Thyroid gland (tissue), 4 donors: ENCODE measurements at regions not wholly inside any gene's neighbourhood (a gene's known extent, or its start where the extent isn't known, plus 50 kb on each side); places are given as distances from the start of the nearest gene placed in this dataset.
A peak's percentile ranks its signal among the peaks of the same experiment; 100 is the strongest.

Source experiments
- DNase-seq, 2 donors: peaks; one replicate each; pipeline ENCODE4 v3.0.0-alpha.2; 2019
- H3K27ac ChIP-seq, 3 donors: fragments of 200-600 bp; sonication (generic); 1 replicate in 2 of 3; 2 replicates in 1 of 3; pipeline ENCODE4 v1.5.1; 2016 to 2019; ENCODE audit warnings: mild to moderate bottlenecking in 1 of 3, moderate library complexity in 1 of 3
- H3K27me3 ChIP-seq: fragments of 200-600 bp; sonication (generic); one replicate; pipeline ENCODE4 v1.5.1; 2019
- H3K36me3 ChIP-seq, 2 donors: fragments of 200-600 bp; sonication (generic); one replicate each; pipeline ENCODE4 v1.5.1; 2016 to 2019
- H3K4me1 ChIP-seq, 2 donors: fragments of 200-600 bp; sonication (generic); one replicate each; pipeline ENCODE4 v1.5.1; 2017 to 2019
- H3K4me3 ChIP-seq, 3 donors: fragments of 200-600 bp; sonication (generic); replicated peaks in 1 of 3; 1 replicate in 2 of 3; 2 replicates in 1 of 3; pipeline ENCODE4 v1.5.1; 2016; ENCODE audit warnings: mild to moderate bottlenecking in 1 of 3
- H3K9me3 ChIP-seq: fragments of 200-600 bp; sonication (generic); one replicate; pipeline ENCODE4 v1.5.1; 2017
- POLR2A ChIP-seq, 2 donors: fragments of 450-650 bp; IDR thresholded peaks; one replicate each; pipeline ENCODE4 v1.6.1; 2017; ENCODE audit warnings: antibody characterized with exemption in 2 of 2, mild to moderate bottlenecking in 2 of 2, moderate library complexity in 1 of 2
- WGBS, 2 donors: methylation state at CpG; one replicate each; pipeline ENCODE4 v1.1.5; 2017; 5-methylcytosine and 5-hydroxymethylcytosine counted together
- intact Hi-C: fragments of 100-400 bp; cut with DNase I; formaldehyde crosslinking; loops from one replicate; pipeline ENCODE4 v1.15.1; 2023
- TF ChIP-seq, protein P1 (sequence below), 6 experiments: fragments of 200-600 bp in 3 of 6; fragments of 450-650 bp in 3 of 6; sonication (generic) in 3 of 6; IDR thresholded peaks; one replicate each; pipeline ENCODE4 v1.5.1; 2016 to 2019; ENCODE audit warnings: antibody characterized with exemption in 6 of 6, mild to moderate bottlenecking in 2 of 6, inconsistent platforms in 1 of 6, moderate library complexity in 1 of 6

- TF ChIP-seq, protein P1, sequence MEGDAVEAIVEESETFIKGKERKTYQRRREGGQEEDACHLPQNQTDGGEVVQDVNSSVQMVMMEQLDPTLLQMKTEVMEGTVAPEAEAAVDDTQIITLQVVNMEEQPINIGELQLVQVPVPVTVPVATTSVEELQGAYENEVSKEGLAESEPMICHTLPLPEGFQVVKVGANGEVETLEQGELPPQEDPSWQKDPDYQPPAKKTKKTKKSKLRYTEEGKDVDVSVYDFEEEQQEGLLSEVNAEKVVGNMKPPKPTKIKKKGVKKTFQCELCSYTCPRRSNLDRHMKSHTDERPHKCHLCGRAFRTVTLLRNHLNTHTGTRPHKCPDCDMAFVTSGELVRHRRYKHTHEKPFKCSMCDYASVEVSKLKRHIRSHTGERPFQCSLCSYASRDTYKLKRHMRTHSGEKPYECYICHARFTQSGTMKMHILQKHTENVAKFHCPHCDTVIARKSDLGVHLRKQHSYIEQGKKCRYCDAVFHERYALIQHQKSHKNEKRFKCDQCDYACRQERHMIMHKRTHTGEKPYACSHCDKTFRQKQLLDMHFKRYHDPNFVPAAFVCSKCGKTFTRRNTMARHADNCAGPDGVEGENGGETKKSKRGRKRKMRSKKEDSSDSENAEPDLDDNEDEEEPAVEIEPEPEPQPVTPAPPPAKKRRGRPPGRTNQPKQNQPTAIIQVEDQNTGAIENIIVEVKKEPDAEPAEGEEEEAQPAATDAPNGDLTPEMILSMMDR (IDR thresholded peaks at IDR 0.05): no peak
- TF ChIP-seq POLR2A (IDR thresholded peaks at IDR 0.05): no peak
- no peak overlapping the region for H3K4me3 ChIP-seq
- peak; percentile 12 to 27 for DNase-seq
- H3K36me3 ChIP-seq: no peaks in the 10 kb centered on the region
- peaks cover 0 to 7% of the 10 kb centered on the region in 2 donors for H3K4me1 ChIP-seq
- no peaks in the 10 kb centered on the region for H3K27me3 ChIP-seq
- H3K27ac ChIP-seq: no peak overlapping the region
- 74 to 93% methylated on average over 2 of the region's 2 CpGs for WGBS, 2 donors
- no peaks in the 10 kb centered on the region for H3K9me3 ChIP-seq
- intact Hi-C loops: no loop called here
Measured at GRCh38 chr3:72492240-72492639, 356.0 kb downstream of the SHQ1 start.

- Histone ChIP-seq H3K27me3 (no peaks in the 10 kb centered on the region), H3K36me3 (no peaks in the 10 kb centered on the region), H3K4me3 (no peak overlapping the region), H3K27ac (no peak overlapping the region), H3K9me3 (no peaks in the 10 kb centered on the region), H3K4me1 (peaks cover 0 to 12% of the 10 kb centered on the region in 2 donors)
- peak in 1 of 2 donors; percentile 5 for DNase-seq
- no peak for TF ChIP-seq POLR2A (IDR thresholded peaks at IDR 0.05)
- TF ChIP-seq, protein P1 (IDR thresholded peaks at IDR 0.05): no peak
- 60 to 68% methylated on average over 6 of the region's 6 CpGs for WGBS, 2 donors
- intact Hi-C loops: no loop called here
Measured at GRCh38 chr3:72490688-72491435, 357.4 kb downstream of the SHQ1 start.

GRCh38 chr3:72489901-72490300 is 358.3 kb downstream of the SHQ1 start:
- DNase-seq: no peak
- Histone ChIP-seq H3K9me3 (no peaks in the 10 kb centered on the region), H3K36me3 (no peaks in the 10 kb centered on the region), H3K27me3 (no peaks in the 10 kb centered on the region), H3K27ac (no peak overlapping the region), H3K4me1 (peaks cover 0 to 12% of the 10 kb centered on the region in 2 donors), H3K4me3 (no peak overlapping the region)
- TF ChIP-seq, protein P1 (IDR thresholded peaks at IDR 0.05): no peak
- no peak for TF ChIP-seq POLR2A (IDR thresholded peaks at IDR 0.05)
- intact Hi-C loops: no loop called here
- WGBS, 2 donors: 89 to 93% methylated on average over 7 of the region's 7 CpGs

- WGBS, 2 donors: 92 to 95% methylated on average over 5 of the region's 5 CpGs
- intact Hi-C loops: no loop called here
- H3K4me3 ChIP-seq: no peak overlapping the region
- DNase-seq: no peak
- no peaks in the 10 kb centered on the region for H3K36me3 ChIP-seq
- no peak overlapping the region for H3K27ac ChIP-seq
- TF ChIP-seq, protein P1 (IDR thresholded peaks at IDR 0.05): no peak
- no peak for TF ChIP-seq POLR2A (IDR thresholded peaks at IDR 0.05)
- H3K4me1 ChIP-seq: peaks cover 0 to 12% of the 10 kb centered on the region in 2 donors
- H3K27me3 ChIP-seq: no peaks in the 10 kb centered on the region
- H3K9me3 ChIP-seq: no peaks in the 10 kb centered on the region
Measured at GRCh38 chr3:72488738-72489035, 359.6 kb downstream of the SHQ1 start.

DNA sequence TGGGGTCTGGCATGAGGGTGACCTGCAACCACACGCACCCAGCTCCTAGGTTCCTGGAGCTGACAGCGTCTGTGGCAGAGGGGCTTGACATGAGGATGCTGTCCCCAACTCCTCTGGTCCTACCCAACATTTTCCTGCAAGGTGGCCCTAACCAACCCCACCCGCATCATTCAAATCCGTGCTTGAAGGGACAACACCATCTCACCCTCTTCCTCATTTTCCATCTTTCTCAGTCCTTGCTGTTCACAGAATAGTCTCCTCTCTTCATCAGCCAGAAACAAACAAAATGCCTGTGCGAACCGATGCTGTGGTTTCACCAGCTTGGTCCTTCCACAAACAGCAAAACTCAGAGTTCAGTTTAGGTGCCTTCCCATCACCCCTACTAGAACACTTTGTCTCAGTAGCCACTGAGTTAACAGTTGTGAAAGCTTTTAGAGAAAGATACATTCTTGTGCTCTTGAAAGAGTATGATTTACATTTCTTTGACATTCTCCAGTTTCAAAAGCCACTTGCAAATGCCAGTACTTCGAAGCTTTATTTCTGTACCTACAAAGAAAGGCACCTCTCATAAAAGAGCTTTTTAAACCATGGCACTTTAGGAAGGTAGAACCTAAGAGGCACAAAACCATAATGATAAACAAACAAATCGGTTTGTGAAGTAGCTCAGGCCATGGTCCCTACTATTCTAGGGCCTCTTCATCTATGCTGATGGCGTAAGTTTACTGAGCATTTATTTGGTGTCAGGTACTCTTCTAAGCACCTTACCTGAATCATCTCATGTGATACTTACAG is 360.1 kb downstream of the SHQ1 start:
- H3K9me3 ChIP-seq: no peaks in the 10 kb centered on the region
- no peaks in the 10 kb centered on the region for H3K36me3 ChIP-seq
- no peak overlapping the region for H3K27ac ChIP-seq
- intact Hi-C loops: no loop called here
- TF ChIP-seq, protein P1 (IDR thresholded peaks at IDR 0.05): no peak
- TF ChIP-seq POLR2A (IDR thresholded peaks at IDR 0.05): no peak
- DNase-seq: no peak
- H3K4me1 ChIP-seq: peaks cover 0 to 12% of the 10 kb centered on the region in 2 donors
- no peak overlapping the region for H3K4me3 ChIP-seq
- 74 to 81% methylated on average over 9 of the region's 9 CpGs for WGBS, 2 donors
- no peaks in the 10 kb centered on the region for H3K27me3 ChIP-seq
